Gastrocnemius medialis (tissue), 4 donors: ENCODE measurements at regions not wholly inside any gene's neighbourhood (a gene's known extent, or its start where the extent isn't known, plus 50 kb on each side); places are given as distances from the start of the nearest gene placed in this dataset.

Source experiments
- ATAC-seq, 2 donors: fragments of 150-250 bp; one replicate each; pipeline ENCODE4 v1.9.1; 2016
- DNase-seq, 2 donors: peaks; one replicate each; pipeline ENCODE4 v3.0.0-alpha.2; 2019
- H3K27ac ChIP-seq, 4 donors: fragments of 200-600 bp; sonication (generic); 1 replicate in 1 of 4; 2 replicates in 3 of 4; pipeline ENCODE4 v1.5.1; 2016 to 2018; ENCODE audit warnings: mild to moderate bottlenecking in 2 of 4, moderate library complexity in 1 of 4
- H3K27me3 ChIP-seq, 3 donors: fragments of 200-600 bp; sonication (generic) in 2 of 3; 1 replicate in 1 of 3; 2 replicates in 2 of 3; pipeline versions ENCODE4 v1.5.1 to v1.6.0; 2016 to 2019; ENCODE audit warnings: mild to moderate bottlenecking in 1 of 3, moderate library complexity in 1 of 3
- H3K36me3 ChIP-seq, 2 donors: fragments of 200-600 bp; sonication (generic) in 1 of 2; one replicate each; pipeline ENCODE4 v1.5.1; 2017 to 2018
- H3K4me1 ChIP-seq, 2 donors: fragments of 200-600 bp; sonication (generic) in 1 of 2; one replicate each; pipeline ENCODE4 v1.5.1; 2016 to 2017; ENCODE audit warnings: mild to moderate bottlenecking in 2 of 2
- H3K4me3 ChIP-seq, 4 donors: fragments of 200-600 bp; sonication (generic) in 3 of 4; 1 replicate in 1 of 4; 2 replicates in 3 of 4; pipeline ENCODE4 v1.5.1; 2016 to 2019; ENCODE audit warnings: mild to moderate bottlenecking in 2 of 4
- H3K9me3 ChIP-seq, 3 donors: fragments of 200-600 bp; sonication (generic) in 2 of 3; 1 replicate in 1 of 3; 2 replicates in 2 of 3; pipeline ENCODE4 v1.5.1; 2016 to 2019
- POLR2A ChIP-seq, 2 donors: fragments of 450-650 bp; IDR thresholded peaks; one replicate each; pipeline ENCODE4 v1.6.1; 2017; ENCODE audit warnings: antibody characterized with exemption in 2 of 2, mild to moderate bottlenecking in 2 of 2, moderate library complexity in 2 of 2
- in situ Hi-C, 4 donors: fragments of 200-750 bp; cut with MboI; loops; one replicate each; pipeline versions ENCODE4 v1.15.0 to v1.8.0; 2017; ENCODE audit warnings: low sequenced_read_pairs in 4 of 4
- intact Hi-C: fragments of 100-400 bp; cut with DNase I; formaldehyde crosslinking; loops from one replicate; pipeline ENCODE4 v1.15.1; 2023; ENCODE audit warnings: low total_unique reads
- TF ChIP-seq, protein P1 (sequence below), 5 experiments: fragments of 450-650 bp in 3 of 5; fragments of 200-600 bp in 2 of 5; sonication (generic) in 2 of 5; IDR thresholded peaks in 4 of 5; conservative IDR thresholded peaks in 1 of 5; 1 replicate in 4 of 5; 2 replicates in 1 of 5; pipeline ENCODE4 v1.5.1; 2016 to 2019; ENCODE audit warnings: antibody characterized with exemption in 5 of 5, mild to moderate bottlenecking in 3 of 5, moderate library complexity in 3 of 5

DNA sequence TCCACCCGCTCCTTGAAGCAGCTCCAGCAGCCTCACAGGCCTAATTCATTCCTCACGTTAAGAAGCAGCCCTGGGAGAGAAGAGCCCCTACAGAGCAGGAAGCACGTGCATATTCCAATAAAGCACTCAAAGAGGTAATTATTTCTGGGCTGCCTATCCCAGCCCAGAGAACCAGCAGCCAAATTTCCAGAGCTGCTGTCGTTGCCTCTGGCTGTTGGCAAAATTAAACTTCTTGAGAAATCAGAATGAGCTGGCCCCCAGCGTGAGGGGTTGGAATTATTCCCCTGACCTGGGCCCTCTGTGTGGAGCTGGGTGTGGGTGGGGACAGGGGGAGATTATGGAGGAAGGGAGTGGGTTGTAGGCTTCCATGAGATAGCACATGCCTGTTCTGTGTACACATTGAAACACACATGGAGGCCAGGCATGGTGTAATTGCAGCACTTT is 86.8 kb upstream of the HSPA9 start:
- intact Hi-C loops, result no loop called here
- no peaks in the 10 kb centered on the region for H3K9me3 ChIP-seq
- in situ Hi-C loops, result no loop called here
- no peaks in the 10 kb centered on the region for H3K27me3 ChIP-seq
- H3K4me1 ChIP-seq, result no peaks in the 10 kb centered on the region
- TF ChIP-seq, protein P1, sequence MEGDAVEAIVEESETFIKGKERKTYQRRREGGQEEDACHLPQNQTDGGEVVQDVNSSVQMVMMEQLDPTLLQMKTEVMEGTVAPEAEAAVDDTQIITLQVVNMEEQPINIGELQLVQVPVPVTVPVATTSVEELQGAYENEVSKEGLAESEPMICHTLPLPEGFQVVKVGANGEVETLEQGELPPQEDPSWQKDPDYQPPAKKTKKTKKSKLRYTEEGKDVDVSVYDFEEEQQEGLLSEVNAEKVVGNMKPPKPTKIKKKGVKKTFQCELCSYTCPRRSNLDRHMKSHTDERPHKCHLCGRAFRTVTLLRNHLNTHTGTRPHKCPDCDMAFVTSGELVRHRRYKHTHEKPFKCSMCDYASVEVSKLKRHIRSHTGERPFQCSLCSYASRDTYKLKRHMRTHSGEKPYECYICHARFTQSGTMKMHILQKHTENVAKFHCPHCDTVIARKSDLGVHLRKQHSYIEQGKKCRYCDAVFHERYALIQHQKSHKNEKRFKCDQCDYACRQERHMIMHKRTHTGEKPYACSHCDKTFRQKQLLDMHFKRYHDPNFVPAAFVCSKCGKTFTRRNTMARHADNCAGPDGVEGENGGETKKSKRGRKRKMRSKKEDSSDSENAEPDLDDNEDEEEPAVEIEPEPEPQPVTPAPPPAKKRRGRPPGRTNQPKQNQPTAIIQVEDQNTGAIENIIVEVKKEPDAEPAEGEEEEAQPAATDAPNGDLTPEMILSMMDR (IDR thresholded peaks at IDR 0.05 in 4 of 5, conservative IDR thresholded peaks at IDR 0.05 in 1 of 5), result no peak
- no peak for TF ChIP-seq POLR2A (IDR thresholded peaks at IDR 0.05)
- ATAC-seq (no peak), DNase-seq (no peak)
- no peaks in the 10 kb centered on the region for H3K36me3 ChIP-seq
- H3K27ac ChIP-seq, result no peak overlapping the region
- H3K4me3 ChIP-seq, result no peak overlapping the region

DNA sequence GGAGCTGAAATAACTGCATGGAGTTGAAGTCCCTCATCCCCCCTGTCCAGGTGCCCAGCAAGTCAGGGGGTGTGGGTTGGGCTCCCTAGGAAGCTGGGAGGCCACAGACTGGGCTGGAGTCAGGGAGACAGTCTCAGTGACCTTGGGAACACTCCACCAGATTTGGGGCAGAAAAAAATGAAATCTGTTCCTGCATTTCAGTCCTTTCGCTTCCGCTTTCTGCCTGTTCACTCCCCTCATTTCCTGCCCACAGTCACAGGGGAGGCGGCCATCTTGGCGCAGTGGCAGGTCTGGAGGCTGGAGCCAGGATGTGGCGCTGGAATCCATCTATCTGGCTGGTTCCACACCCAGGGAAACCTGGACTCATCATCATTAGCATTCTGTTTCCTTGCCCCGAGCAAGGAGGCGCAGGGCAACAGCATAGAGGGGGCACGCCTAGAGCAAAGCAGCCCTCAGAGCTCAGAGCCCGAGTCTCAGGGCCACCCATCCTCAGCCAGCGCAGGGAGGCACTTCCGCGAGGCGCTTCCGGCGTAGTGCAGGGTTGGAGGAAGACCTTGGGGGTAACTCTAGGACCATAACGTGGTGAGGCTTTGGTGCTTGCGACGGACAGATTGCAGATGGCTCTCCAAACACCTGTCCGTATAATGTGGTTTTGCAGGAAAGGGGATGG is 86.2 kb upstream of the HSPA9 start:
- Histone ChIP-seq H3K9me3 (no peaks in the 10 kb centered on the region), H3K27me3 (no peaks in the 10 kb centered on the region), H3K4me1 (no peaks in the 10 kb centered on the region), H3K4me3 (no peak overlapping the region), H3K36me3 (no peaks in the 10 kb centered on the region), H3K27ac (no peak overlapping the region)
- in situ Hi-C loops (no loop called here), intact Hi-C loops (no loop called here)
- DNase-seq (no peak), ATAC-seq (no peak)
- TF ChIP-seq, protein P1 (IDR thresholded peaks at IDR 0.05 in 4 of 5, conservative IDR thresholded peaks at IDR 0.05 in 1 of 5), result no peak
- TF ChIP-seq POLR2A (IDR thresholded peaks at IDR 0.05), result no peak

DNA sequence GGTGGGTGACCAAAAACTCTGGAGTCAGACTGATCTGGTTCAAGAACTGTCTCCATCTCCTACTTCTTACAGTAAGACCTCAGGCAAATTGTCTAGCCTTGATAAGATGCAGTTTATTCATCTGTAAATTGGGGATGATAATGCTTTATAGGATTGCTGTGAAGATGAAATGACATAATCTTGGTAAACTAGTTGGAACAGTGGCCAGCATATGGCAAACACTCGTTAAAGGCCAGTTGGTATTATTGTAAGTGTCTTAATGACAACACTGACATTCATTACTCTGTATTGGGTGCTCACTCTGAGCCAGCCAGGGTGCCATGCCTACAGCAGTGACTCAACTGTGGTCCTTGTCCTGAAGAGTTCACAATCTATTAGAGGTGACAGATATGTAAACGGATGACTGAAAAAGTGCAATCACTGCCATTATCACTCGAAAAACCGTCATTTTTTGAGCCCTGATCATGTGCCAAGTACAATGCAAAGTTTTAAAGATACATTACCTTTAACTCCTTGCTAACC is 84.9 kb upstream of the HSPA9 start:
- in situ Hi-C loops (no loop called here), intact Hi-C loops (no loop called here)
- Histone ChIP-seq H3K9me3 (no peaks in the 10 kb centered on the region), H3K36me3 (no peaks in the 10 kb centered on the region), H3K4me1 (no peaks in the 10 kb centered on the region), H3K27me3 (no peaks in the 10 kb centered on the region), H3K27ac (no peak overlapping the region), H3K4me3 (no peak overlapping the region)
- DNase-seq, result no peak
- ATAC-seq, result no peak
- TF ChIP-seq, protein P1 (IDR thresholded peaks at IDR 0.05 in 4 of 5, conservative IDR thresholded peaks at IDR 0.05 in 1 of 5), result no peak
- TF ChIP-seq POLR2A (IDR thresholded peaks at IDR 0.05), result no peak

DNA sequence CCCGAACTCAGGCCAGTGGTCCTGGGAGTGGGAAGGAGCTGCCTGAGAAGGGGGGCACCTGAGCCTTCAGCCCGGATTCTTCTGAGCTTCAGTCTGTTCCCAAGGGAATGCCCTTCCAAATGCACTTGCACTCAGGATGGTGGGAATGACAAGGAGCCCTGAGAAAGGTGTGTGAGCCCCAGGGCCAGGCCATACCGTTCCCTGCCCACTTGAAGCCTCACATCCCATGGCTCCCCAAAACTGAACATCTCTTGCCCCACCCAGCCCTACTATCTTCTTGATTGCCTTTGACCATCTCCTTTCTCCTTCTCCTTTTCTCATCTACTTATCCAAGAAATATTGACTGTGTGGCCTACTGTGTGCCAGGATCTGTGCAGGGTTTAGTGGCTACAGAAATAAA is 84.4 kb upstream of the HSPA9 start:
- DNase-seq, result no peak
- Histone ChIP-seq H3K27me3 (no peaks in the 10 kb centered on the region), H3K4me3 (no peak overlapping the region), H3K36me3 (no peaks in the 10 kb centered on the region), H3K4me1 (no peaks in the 10 kb centered on the region), H3K9me3 (no peaks in the 10 kb centered on the region), H3K27ac (no peak overlapping the region)
- no peak for TF ChIP-seq POLR2A (IDR thresholded peaks at IDR 0.05)
- TF ChIP-seq, protein P1 (IDR thresholded peaks at IDR 0.05 in 4 of 5, conservative IDR thresholded peaks at IDR 0.05 in 1 of 5), result no peak
- intact Hi-C loops, result no loop called here
- no peak for ATAC-seq
- in situ Hi-C loops, result no loop called here

DNA sequence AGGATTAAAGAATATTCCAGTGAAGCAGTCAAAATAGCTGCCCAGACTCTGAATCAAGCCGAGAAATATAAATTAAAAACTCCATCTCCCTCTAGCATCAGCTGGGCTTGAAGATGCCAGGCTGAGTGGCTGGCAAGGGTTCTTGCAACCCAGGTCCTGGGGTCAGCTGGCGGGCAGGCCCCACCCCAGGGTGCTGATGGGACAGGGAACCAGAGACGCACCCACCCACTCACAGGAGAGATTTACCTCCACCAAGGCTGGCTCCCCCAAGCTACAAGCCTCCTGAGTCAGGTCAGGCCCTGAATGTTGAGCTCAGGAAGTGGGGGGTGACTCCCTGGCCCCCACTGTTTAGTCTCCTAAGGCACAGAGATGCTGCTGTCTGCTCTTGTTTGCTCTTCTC is 83.9 kb upstream of the HSPA9 start:
- ATAC-seq (no peak), DNase-seq (no peak)
- in situ Hi-C loops, result no loop called here
- no peak overlapping the region for H3K27ac ChIP-seq
- TF ChIP-seq POLR2A (IDR thresholded peaks at IDR 0.05), result no peak
- TF ChIP-seq, protein P1 (IDR thresholded peaks at IDR 0.05 in 4 of 5, conservative IDR thresholded peaks at IDR 0.05 in 1 of 5), result no peak
- no peaks in the 10 kb centered on the region for H3K9me3 ChIP-seq
- no peaks in the 10 kb centered on the region for H3K36me3 ChIP-seq
- H3K27me3 ChIP-seq, result no peaks in the 10 kb centered on the region
- intact Hi-C loops, result no loop called here
- H3K4me1 ChIP-seq, result no peaks in the 10 kb centered on the region
- H3K4me3 ChIP-seq, result no peak overlapping the region
